IMR-90 (cell line): ENCODE measurements at regions not wholly inside any gene's neighbourhood (a gene's known extent, or its start where the extent isn't known, plus 50 kb on each side); places are given as distances from the start of the nearest gene placed in this dataset.

ENCODE experiments used
- ATAC-seq: fragments of 200-7000 bp; cut with Tn5 transposase; 2 replicates; pipeline ENCODE4 v1.9.1; 2020; ENCODE audit warnings: low read depth, mild to moderate bottlenecking, moderate library complexity
- BruUV-seq: library from RNA; stranded (reverse); fragments of 400-500 nt; replicated peaks from 2 replicates; lab custom pipeline; 2021; lab: Mats Ljungman, UMichigan
- CTCF ChIA-PET: fragments of 300-600 bp; formaldehyde crosslinking; extraction: SDS; loops from one replicate; lab custom pipeline; 2021; ENCODE audit warnings: antibody characterized with exemption; lab: Yijun Ruan, JAX
- POLR2A ChIA-PET: fragments of 300-600 bp; sonication (Branson Sonifier 250); formaldehyde crosslinking; loops from one replicate; lab custom pipeline; 2022; ENCODE audit warnings: antibody characterized with exemption; ENCODE audit not compliant: unreplicated experiment; lab: Charles Lee
- DNase-seq: peaks from one replicate; pipeline ENCODE4 v3.0.0; 2013
- H2AFZ ChIP-seq: replicated peaks from 2 replicates; pipeline ENCODE3; 2013; ENCODE audit warnings: low read length, mild to moderate bottlenecking; ENCODE audit not compliant: poor library complexity
- H2AK5ac ChIP-seq: 2 replicates; pipeline ENCODE4 v1.6.1; 2013; ENCODE audit warnings: low read depth, low read length, inconsistent platforms
- H2AK9ac ChIP-seq: replicated peaks from 2 replicates; pipeline ENCODE3; 2013; ENCODE audit warnings: mild to moderate bottlenecking, low read depth, low read length, moderate library complexity; ENCODE audit not compliant: poor library complexity
- H2BK120ac ChIP-seq: 2 replicates; pipeline ENCODE4 v1.6.1; 2013; ENCODE audit warnings: low read depth, low read length, inconsistent platforms
- H2BK15ac ChIP-seq: 3 replicates; pipeline ENCODE4 v1.6.1; 2013; ENCODE audit warnings: low read depth, low read length, inconsistent platforms
- H2BK20ac ChIP-seq: 2 replicates; pipeline ENCODE4 v1.6.1; 2013; ENCODE audit warnings: low read depth, mild to moderate bottlenecking, inconsistent platforms, low read length, moderate library complexity
- H2BK5ac ChIP-seq: 2 replicates; pipeline ENCODE4 v1.6.1; 2013; ENCODE audit warnings: mild to moderate bottlenecking, low read depth, low read length, inconsistent platforms; ENCODE audit not compliant: poor library complexity, severe bottlenecking
- H3K14ac ChIP-seq: replicated peaks from 2 replicates; pipeline ENCODE4 v1.6.1; 2013; ENCODE audit warnings: low read depth, low read length, inconsistent platforms
- H3K18ac ChIP-seq: 2 replicates; pipeline ENCODE4 v1.6.1; 2013; ENCODE audit warnings: low read depth, low read length, control low read depth
- H3K23ac ChIP-seq: 2 replicates; pipeline ENCODE4 v1.6.1; 2013; ENCODE audit warnings: low read depth, low read length, inconsistent platforms
- H3K27ac ChIP-seq: 2 replicates; pipeline ENCODE4 v1.5.1; 2013; ENCODE audit warnings: mild to moderate bottlenecking, control low read depth, low read length; ENCODE audit not compliant: insufficient read depth
- H3K27me3 ChIP-seq: 2 replicates; pipeline ENCODE4 v1.6.1; 2013; ENCODE audit warnings: low read length; ENCODE audit not compliant: control insufficient read depth, insufficient read depth
- H3K36me3 ChIP-seq: 2 replicates; pipeline ENCODE4 v1.6.1; 2013; ENCODE audit warnings: low read length, mixed read lengths; ENCODE audit not compliant: control insufficient read depth, insufficient read depth
- H3K4ac ChIP-seq: 2 replicates; pipeline ENCODE4 v1.6.1; 2013; ENCODE audit warnings: low read depth, low read length, inconsistent platforms
- H3K4me1 ChIP-seq: 2 replicates; pipeline ENCODE4 v1.6.1; 2013; ENCODE audit warnings: low read length, mixed read lengths; ENCODE audit not compliant: control insufficient read depth, insufficient read depth
- H3K4me2 ChIP-seq: 2 replicates; pipeline ENCODE4 v1.6.1; 2013; ENCODE audit warnings: low read depth, mild to moderate bottlenecking, control low read depth, low read length, moderate library complexity
- H3K4me3 ChIP-seq: 2 replicates; pipeline ENCODE4 v1.5.1; 2013; ENCODE audit warnings: low read depth, mild to moderate bottlenecking, control low read depth, low read length, moderate library complexity; ENCODE audit not compliant: insufficient read depth
- H3K56ac ChIP-seq: 2 replicates; pipeline ENCODE4 v1.6.1; 2013; ENCODE audit warnings: low read length, inconsistent platforms; ENCODE audit not compliant: insufficient read depth; ENCODE audit errors: extremely low read depth
- H3K79me1 ChIP-seq, 2 experiments: 2 replicates each; pipeline ENCODE4 v1.6.1; 2013; ENCODE audit warnings: low read length in 2 of 2, inconsistent platforms in 1 of 2, low read depth in 1 of 2
- H3K9ac ChIP-seq: 2 replicates; pipeline ENCODE4 v1.6.1; 2013; ENCODE audit warnings: low read depth, low read length, control low read depth
- H3K9me1 ChIP-seq: 2 replicates; pipeline ENCODE4 v1.6.1; 2013; ENCODE audit warnings: low read length, inconsistent platforms; ENCODE audit not compliant: insufficient read depth
- H3K9me3 ChIP-seq: 2 replicates; pipeline ENCODE4 v1.6.1; 2013; ENCODE audit warnings: low read length; ENCODE audit not compliant: control insufficient read depth, insufficient read depth
- H4K20me1 ChIP-seq: 2 replicates; pipeline ENCODE4 v1.6.1; 2013; ENCODE audit warnings: low read length, inconsistent platforms; ENCODE audit not compliant: insufficient read depth
- H4K5ac ChIP-seq: 2 replicates; pipeline ENCODE4 v1.6.1; 2013; ENCODE audit warnings: mild to moderate bottlenecking, low read depth, low read length, control low read depth
- H4K8ac ChIP-seq, 2 experiments: 2 replicates each; pipeline ENCODE4 v1.6.1; 2013; ENCODE audit warnings: low read depth in 2 of 2, low read length in 2 of 2, control low read depth in 1 of 2, inconsistent platforms in 1 of 2
- H4K91ac ChIP-seq: 2 replicates; pipeline ENCODE4 v1.6.1; 2013; ENCODE audit warnings: low read depth, low read length, inconsistent platforms; ENCODE audit not compliant: insufficient read depth
- BHLHE40 ChIP-seq: fragments of 150-350 bp; IDR thresholded peaks from 2 replicates; pipeline ENCODE4 v1.6.1; 2016; ENCODE audit warnings: mild to moderate bottlenecking, low read depth, low read length
- CEBPB ChIP-seq: IDR thresholded peaks from 2 replicates; pipeline ENCODE4 v1.6.1; 2012; ENCODE audit warnings: low read depth, low read length, improper control_type of control experiment
- CHD1 ChIP-seq: IDR thresholded peaks from 2 replicates; pipeline ENCODE4 v1.6.1; 2012; ENCODE audit warnings: low read depth, low read length, improper control_type of control experiment
- FOS ChIP-seq: fragments of 150-350 bp; IDR thresholded peaks from 2 replicates; pipeline ENCODE4 v1.6.1; 2016; ENCODE audit warnings: low read depth, low read length
- MAFK ChIP-seq: IDR thresholded peaks from 2 replicates; pipeline ENCODE4 v1.6.1; 2012; ENCODE audit warnings: low read depth, low read length, improper control_type of control experiment
- MXI1 ChIP-seq: IDR thresholded peaks from 2 replicates; pipeline ENCODE4 v1.6.1; 2012; ENCODE audit warnings: low read depth, mild to moderate bottlenecking, low read length, moderate library complexity, borderline replicate concordance
- NFE2L2 ChIP-seq: fragments of 150-350 bp; IDR thresholded peaks from 2 replicates; pipeline ENCODE4 v1.6.1; 2016; ENCODE audit warnings: low read depth, mild to moderate bottlenecking, low read length
- POLR2A ChIP-seq: IDR thresholded peaks from 2 replicates; pipeline ENCODE4 v1.6.1; 2012; ENCODE audit warnings: mild to moderate bottlenecking, low read depth, low read length
- RAD21 ChIP-seq: IDR thresholded peaks from 2 replicates; pipeline ENCODE4 v1.6.1; 2012; ENCODE audit warnings: low read length, improper control_type of control experiment
- RFX5 ChIP-seq: IDR thresholded peaks from 2 replicates; pipeline ENCODE4 v1.8.0; 2012; ENCODE audit warnings: low read depth, mild to moderate bottlenecking, low read length, moderate library complexity
- SMC3 ChIP-seq: fragments of 150-350 bp; IDR thresholded peaks from 2 replicates; pipeline ENCODE4 v1.6.1; 2016; ENCODE audit warnings: low read depth, mild to moderate bottlenecking, antibody characterized with exemption, low read length, moderate library complexity
- WGBS, 2 experiments: methylation state at CpG; one replicate each; pipeline versions ENCODE4 v1.1.5 to v1.1.7; 2013; ENCODE audit warnings: missing lambda C conversion rate in 2 of 2; ENCODE audit not compliant: insufficient read length in 1 of 2; ENCODE audit errors: extremely low coverage in 2 of 2; 5-methylcytosine and 5-hydroxymethylcytosine counted together
- dilution Hi-C: fragments of 300-500 bp; cut with HindIII; formaldehyde crosslinking; loops from one replicate; pipeline ENCODE4 v1.14.3; 2018; ENCODE audit warnings: low sequenced_read_pairs; ENCODE audit not compliant: unreplicated experiment
- in situ Hi-C: fragments of 300-500 bp; cut with MboI; formaldehyde crosslinking; loops from 3 replicates; pipeline ENCODE4 v1.14.3; 2019; ENCODE audit warnings: low sequenced_read_pairs, inconsistent platforms, mixed read lengths
- intact Hi-C: fragments of 100-400 bp; cut with micrococcal nuclease; formaldehyde crosslinking; loops from 2 replicates; pipeline ENCODE4 v1.10.0; 2022
- TF ChIP-seq, protein P1 (sequence below): fragments of 150-350 bp; IDR thresholded peaks from 2 replicates; pipeline ENCODE4 v1.6.1; 2017; ENCODE audit warnings: mild to moderate bottlenecking, antibody characterized with exemption, low read length, low read depth
- TF ChIP-seq, protein P2 (sequence below): conservative IDR thresholded peaks from 2 replicates; pipeline ENCODE4 v1.5.1; 2012; ENCODE audit warnings: mild to moderate bottlenecking, low read depth, low read length, improper control_type of control experiment
- TF ChIP-seq, protein P3 (sequence below): fragments of 150-350 bp; IDR thresholded peaks from 2 replicates; pipeline ENCODE4 v1.6.1; 2016; ENCODE audit warnings: low read depth, mild to moderate bottlenecking, low read length, moderate library complexity, borderline replicate concordance

DNA sequence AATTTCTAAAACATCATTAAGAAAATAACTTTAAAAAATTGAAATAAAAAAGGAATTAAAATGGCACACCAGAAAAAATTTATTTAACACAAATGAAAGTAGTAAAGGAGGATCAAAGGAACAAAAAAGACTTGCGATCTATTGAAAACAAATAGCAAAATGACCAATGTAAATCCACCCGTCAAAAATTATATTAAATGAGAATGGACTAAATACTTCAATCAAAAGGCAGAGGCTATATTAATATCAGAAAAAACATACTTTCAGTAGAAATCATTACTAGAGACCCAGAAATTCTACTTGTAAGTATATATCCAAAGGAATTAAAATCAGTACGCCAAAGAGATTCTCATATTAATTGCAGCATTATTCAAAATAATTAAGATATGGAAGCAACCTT lies 293.1 kb upstream of the SOX4 start:
- in situ Hi-C loops, result no loop called here
- H3K9me1 ChIP-seq, result no peaks in the 10 kb centered on the region
- no peaks in the 10 kb centered on the region for H3K36me3 ChIP-seq
- no peak overlapping the region for H2AK9ac ChIP-seq
- ATAC-seq (no peak), DNase-seq (no peak)
- dilution Hi-C loops, result no loop called here
- no peak overlapping the region for H2BK120ac ChIP-seq
- H2BK5ac ChIP-seq, result no peak overlapping the region
- no peak overlapping the region for H2AK5ac ChIP-seq
- no peak overlapping the region for H3K27ac ChIP-seq
- POLR2A ChIA-PET, result no interaction called here
- no peak overlapping the region for H3K18ac ChIP-seq
- H4K5ac ChIP-seq, result no peak overlapping the region
- intact Hi-C loops, result no loop called here
- H3K4me2 ChIP-seq, result no peak overlapping the region
- TF ChIP-seq RFX5, result no peak
- TF ChIP-seq, protein P1, sequence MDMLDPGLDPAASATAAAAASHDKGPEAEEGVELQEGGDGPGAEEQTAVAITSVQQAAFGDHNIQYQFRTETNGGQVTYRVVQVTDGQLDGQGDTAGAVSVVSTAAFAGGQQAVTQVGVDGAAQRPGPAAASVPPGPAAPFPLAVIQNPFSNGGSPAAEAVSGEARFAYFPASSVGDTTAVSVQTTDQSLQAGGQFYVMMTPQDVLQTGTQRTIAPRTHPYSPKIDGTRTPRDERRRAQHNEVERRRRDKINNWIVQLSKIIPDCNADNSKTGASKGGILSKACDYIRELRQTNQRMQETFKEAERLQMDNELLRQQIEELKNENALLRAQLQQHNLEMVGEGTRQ, result no peak
- TF ChIP-seq, protein P2, sequence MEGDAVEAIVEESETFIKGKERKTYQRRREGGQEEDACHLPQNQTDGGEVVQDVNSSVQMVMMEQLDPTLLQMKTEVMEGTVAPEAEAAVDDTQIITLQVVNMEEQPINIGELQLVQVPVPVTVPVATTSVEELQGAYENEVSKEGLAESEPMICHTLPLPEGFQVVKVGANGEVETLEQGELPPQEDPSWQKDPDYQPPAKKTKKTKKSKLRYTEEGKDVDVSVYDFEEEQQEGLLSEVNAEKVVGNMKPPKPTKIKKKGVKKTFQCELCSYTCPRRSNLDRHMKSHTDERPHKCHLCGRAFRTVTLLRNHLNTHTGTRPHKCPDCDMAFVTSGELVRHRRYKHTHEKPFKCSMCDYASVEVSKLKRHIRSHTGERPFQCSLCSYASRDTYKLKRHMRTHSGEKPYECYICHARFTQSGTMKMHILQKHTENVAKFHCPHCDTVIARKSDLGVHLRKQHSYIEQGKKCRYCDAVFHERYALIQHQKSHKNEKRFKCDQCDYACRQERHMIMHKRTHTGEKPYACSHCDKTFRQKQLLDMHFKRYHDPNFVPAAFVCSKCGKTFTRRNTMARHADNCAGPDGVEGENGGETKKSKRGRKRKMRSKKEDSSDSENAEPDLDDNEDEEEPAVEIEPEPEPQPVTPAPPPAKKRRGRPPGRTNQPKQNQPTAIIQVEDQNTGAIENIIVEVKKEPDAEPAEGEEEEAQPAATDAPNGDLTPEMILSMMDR, result no peak
- no peak for TF ChIP-seq FOS
- TF ChIP-seq NFE2L2, result no peak
- TF ChIP-seq CHD1, result no peak
- TF ChIP-seq MXI1, result no peak
- TF ChIP-seq, protein P3, sequence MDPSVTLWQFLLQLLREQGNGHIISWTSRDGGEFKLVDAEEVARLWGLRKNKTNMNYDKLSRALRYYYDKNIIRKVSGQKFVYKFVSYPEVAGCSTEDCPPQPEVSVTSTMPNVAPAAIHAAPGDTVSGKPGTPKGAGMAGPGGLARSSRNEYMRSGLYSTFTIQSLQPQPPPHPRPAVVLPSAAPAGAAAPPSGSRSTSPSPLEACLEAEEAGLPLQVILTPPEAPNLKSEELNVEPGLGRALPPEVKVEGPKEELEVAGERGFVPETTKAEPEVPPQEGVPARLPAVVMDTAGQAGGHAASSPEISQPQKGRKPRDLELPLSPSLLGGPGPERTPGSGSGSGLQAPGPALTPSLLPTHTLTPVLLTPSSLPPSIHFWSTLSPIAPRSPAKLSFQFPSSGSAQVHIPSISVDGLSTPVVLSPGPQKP, result no peak
- no peak for TF ChIP-seq SMC3
- TF ChIP-seq BHLHE40, result no peak
- no peak for TF ChIP-seq POLR2A
- TF ChIP-seq RAD21, result no peak
- TF ChIP-seq CEBPB, result no peak
- TF ChIP-seq MAFK, result no peak
- no peak overlapping the region for H3K23ac ChIP-seq
- H4K91ac ChIP-seq, result no peak overlapping the region
- H3K14ac ChIP-seq, result no peak overlapping the region
- BruUV-seq, result no TSS peak
- CTCF ChIA-PET, result no interaction called here
- H3K4ac ChIP-seq, result no peak overlapping the region
- H3K4me1 ChIP-seq, result peaks cover 1% of the 10 kb centered on the region; the same call in 1 of the 2 replicates
- no peak overlapping the region for H2BK20ac ChIP-seq
- H4K20me1 ChIP-seq, result no peaks in the 10 kb centered on the region
- H4K8ac ChIP-seq, result no peak overlapping the region
- H2AFZ ChIP-seq, result no peak overlapping the region
- no peaks in the 10 kb centered on the region; the same call in 1 of the 2 replicates for H3K27me3 ChIP-seq
- H3K4me3 ChIP-seq, result no peak overlapping the region
- WGBS, 2 experiments, result no CpG with 5 or more reads among the region's 3 CpGs
- no peaks in the 10 kb centered on the region for H3K79me1 ChIP-seq
- no peaks in the 10 kb centered on the region for H3K9me3 ChIP-seq
- H3K56ac ChIP-seq, result no peak overlapping the region
- no peak overlapping the region for H2BK15ac ChIP-seq
- H3K9ac ChIP-seq, result no peak overlapping the region
